OCI-LY1 (cell line): ENCODE measurements at regions not wholly inside any gene's neighbourhood (a gene's known extent, or its start where the extent isn't known, plus 50 kb on each side); places are given as distances from the start of the nearest gene placed in this dataset.

Source experiments
- H2AFZ ChIP-seq: fragments of 200-600 bp; sonication (generic), shearing (Covaris generic); 2 replicates; pipeline ENCODE4 v1.6.0; 2014; ENCODE audit warnings: antibody characterized with exemption, mild to moderate bottlenecking, low read length
- H3F3A ChIP-seq: fragments of 200-600 bp; sonication (generic), shearing (Covaris generic); 2 replicates; pipeline ENCODE4 v1.6.0; 2014; ENCODE audit warnings: mild to moderate bottlenecking, antibody characterized with exemption, low read length, moderate library complexity; ENCODE audit not compliant: insufficient read depth
- H3K27ac ChIP-seq: fragments of 200-600 bp; sonication (generic); 2 replicates; pipeline ENCODE4 v1.5.1; 2014; ENCODE audit warnings: low read length, mixed run types, mild to moderate bottlenecking, low read depth; ENCODE audit not compliant: poor library complexity, severe bottlenecking
- H3K27me3 ChIP-seq: fragments of 200-600 bp; sonication (generic); 2 replicates; pipeline ENCODE4 v1.6.0; 2014; ENCODE audit warnings: antibody characterized with exemption, mild to moderate bottlenecking, low read length, moderate library complexity; ENCODE audit not compliant: insufficient read depth
- H3K36me3 ChIP-seq: fragments of 200-600 bp; sonication (generic); 2 replicates; pipeline ENCODE4 v1.6.1; 2014; ENCODE audit warnings: mild to moderate bottlenecking, antibody characterized with exemption, low read length, moderate library complexity, mixed read lengths; ENCODE audit not compliant: insufficient read depth
- H3K4me1 ChIP-seq: fragments of 200-600 bp; sonication (generic); 2 replicates; pipeline ENCODE4 v1.5.1; 2014; ENCODE audit warnings: mild to moderate bottlenecking, low read length, moderate library complexity; ENCODE audit not compliant: insufficient read depth, severe bottlenecking
- H3K4me2 ChIP-seq: fragments of 200-600 bp; sonication (generic), shearing (Covaris generic); 2 replicates; pipeline ENCODE4 v1.6.1; 2014; ENCODE audit warnings: low read length
- H3K4me3 ChIP-seq: fragments of 200-600 bp; sonication (generic); 2 replicates; pipeline ENCODE4 v1.5.1; 2014; ENCODE audit warnings: low read length, low read depth, mild to moderate bottlenecking, mixed read lengths; ENCODE audit not compliant: poor library complexity, severe bottlenecking
- H3K79me2 ChIP-seq: fragments of 200-600 bp; shearing (Covaris generic); 2 replicates; pipeline ENCODE4 v1.6.1; 2016; ENCODE audit warnings: mixed run types, low read length, mixed read lengths; ENCODE audit not compliant: insufficient read depth
- H3K9ac ChIP-seq: fragments of 200-600 bp; sonication (generic), shearing (Covaris generic); 2 replicates; pipeline ENCODE4 v1.6.1; 2014; ENCODE audit warnings: mild to moderate bottlenecking, low read length, mixed read lengths
- H3K9me2 ChIP-seq: fragments of 200-600 bp; sonication (generic), shearing (Covaris generic); 2 replicates; pipeline ENCODE4 v1.6.1; 2014; ENCODE audit warnings: low read depth, mild to moderate bottlenecking, low read length, mixed read lengths
- H3K9me3 ChIP-seq: fragments of 200-600 bp; shearing (Covaris generic); 2 replicates; pipeline ENCODE4 v1.6.1; 2014; ENCODE audit warnings: low read length, mixed read lengths
- H4K20me1 ChIP-seq: fragments of 200-600 bp; sonication (generic), shearing (Covaris generic); 2 replicates; pipeline ENCODE4 v1.6.0; 2016; ENCODE audit warnings: mild to moderate bottlenecking, low read length; ENCODE audit not compliant: insufficient read depth
- CTCF ChIP-seq: fragments of 200-600 bp; sonication (generic), shearing (Covaris generic); IDR thresholded peaks from 2 replicates; pipeline ENCODE4 v1.5.1; 2017; ENCODE audit warnings: mild to moderate bottlenecking, antibody characterized with exemption, low read length, moderate library complexity, mixed read lengths
- EZH2 ChIP-seq: fragments of 200-600 bp; sonication (generic), shearing (Covaris generic); IDR thresholded peaks from 2 replicates; pipeline ENCODE4 v1.8.0; 2017; ENCODE audit warnings: borderline replicate concordance, mixed run types, mild to moderate bottlenecking, antibody characterized with exemption, low read length, moderate library complexity, mixed read lengths

DNA sequence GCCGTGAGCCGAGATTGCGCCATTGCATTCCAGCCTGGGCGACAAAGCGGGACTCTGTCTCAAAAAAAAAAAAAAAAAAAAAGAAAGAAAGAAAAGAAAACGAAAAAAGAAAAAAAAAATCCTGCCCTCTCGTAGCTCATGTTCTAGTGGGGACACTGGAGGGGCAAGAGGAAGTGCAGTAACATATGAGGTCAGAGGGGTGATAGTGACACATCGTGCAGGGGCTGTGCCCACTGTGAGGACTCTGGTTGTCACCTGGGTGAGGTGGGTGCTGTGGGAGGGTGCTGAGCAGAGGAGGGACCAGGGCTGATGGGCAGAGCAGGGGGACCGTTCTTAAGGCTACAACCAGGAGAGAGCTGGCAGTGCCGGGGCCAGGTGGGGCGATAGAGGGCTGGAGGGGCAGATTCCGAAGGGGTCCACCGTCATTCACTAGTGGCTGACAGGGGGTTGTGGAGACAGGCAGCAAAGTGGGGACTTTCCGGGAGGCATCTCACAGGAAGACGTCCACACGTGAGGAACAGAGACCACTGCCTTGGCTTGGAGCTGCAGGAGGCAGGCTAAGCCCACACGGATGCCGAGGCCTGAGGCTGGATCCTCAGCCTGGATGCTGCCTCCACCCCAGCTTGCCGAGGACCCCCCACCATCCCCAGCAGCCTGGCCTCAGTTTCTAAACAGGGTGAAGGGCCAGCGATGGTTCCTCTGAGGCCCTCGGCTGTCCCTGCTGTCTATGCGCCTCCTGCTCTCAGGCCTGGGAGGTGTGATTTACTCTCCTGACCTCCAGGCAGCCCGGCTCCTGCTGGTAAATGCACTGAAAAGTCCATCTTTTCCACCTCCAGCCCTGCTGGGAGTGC, 154.3 kb upstream of the IQSEC1 start:
- H3K36me3 ChIP-seq: no peaks in the 10 kb centered on the region
- H3K4me1 ChIP-seq: no peaks in the 10 kb centered on the region
- no peaks in the 10 kb centered on the region for H3K27me3 ChIP-seq
- no peaks in the 10 kb centered on the region for H3F3A ChIP-seq
- H3K4me3 ChIP-seq: no peak overlapping the region
- H2AFZ ChIP-seq: no peak overlapping the region
- H4K20me1 ChIP-seq: no peaks in the 10 kb centered on the region
- no peak overlapping the region for H3K9ac ChIP-seq
- no peak for TF ChIP-seq CTCF
- TF ChIP-seq EZH2: no peak
- no peaks in the 10 kb centered on the region for H3K9me3 ChIP-seq
- no peaks in the 10 kb centered on the region for H3K9me2 ChIP-seq
- no peak overlapping the region for H3K27ac ChIP-seq
- H3K4me2 ChIP-seq: no peak overlapping the region
- no peaks in the 10 kb centered on the region for H3K79me2 ChIP-seq

DNA sequence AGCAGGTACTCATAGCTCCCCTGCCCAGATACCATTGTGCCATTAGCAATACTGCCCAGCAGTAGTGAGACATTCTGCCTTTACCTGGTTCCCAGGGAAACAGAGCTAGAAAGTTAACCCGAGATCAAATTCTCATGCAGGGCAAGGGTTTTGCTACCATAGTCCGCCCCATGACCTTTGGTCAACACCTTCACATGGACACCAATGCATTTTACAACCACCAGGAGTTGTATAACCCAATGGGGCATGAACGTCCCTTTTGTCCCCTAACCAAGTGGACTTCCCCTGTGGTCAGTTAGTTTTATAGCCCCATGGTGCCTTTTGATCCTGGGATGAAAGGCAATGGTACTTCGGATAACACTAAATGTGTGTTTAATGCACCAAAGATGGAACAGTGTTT, 151.7 kb upstream of the IQSEC1 start:
- no peak overlapping the region for H3K9ac ChIP-seq
- H3K27me3 ChIP-seq: no peaks in the 10 kb centered on the region
- no peaks in the 10 kb centered on the region for H3K9me2 ChIP-seq
- H2AFZ ChIP-seq: no peak overlapping the region
- H3K79me2 ChIP-seq: no peaks in the 10 kb centered on the region
- TF ChIP-seq EZH2: no peak
- no peaks in the 10 kb centered on the region for H3K9me3 ChIP-seq
- H4K20me1 ChIP-seq: no peaks in the 10 kb centered on the region
- H3K4me1 ChIP-seq: no peaks in the 10 kb centered on the region
- no peaks in the 10 kb centered on the region for H3F3A ChIP-seq
- no peaks in the 10 kb centered on the region for H3K36me3 ChIP-seq
- H3K27ac ChIP-seq: no peak overlapping the region
- no peak overlapping the region for H3K4me3 ChIP-seq
- H3K4me2 ChIP-seq: no peak overlapping the region

GRCh38 chr3:13223574-13224237, 150.5 kb upstream of the IQSEC1 start:
- no peaks in the 10 kb centered on the region for H3K4me1 ChIP-seq
- H4K20me1 ChIP-seq: no peaks in the 10 kb centered on the region
- H3K4me3 ChIP-seq: no peak overlapping the region
- no peak overlapping the region for H2AFZ ChIP-seq
- no peak overlapping the region for H3K4me2 ChIP-seq
- H3K9me3 ChIP-seq: no peaks in the 10 kb centered on the region
- H3K9ac ChIP-seq: no peak overlapping the region
- no peak overlapping the region for H3K27ac ChIP-seq
- no peaks in the 10 kb centered on the region for H3K9me2 ChIP-seq
- no peaks in the 10 kb centered on the region for H3F3A ChIP-seq
- TF ChIP-seq CTCF: no peak
- no peak for TF ChIP-seq EZH2
- no peaks in the 10 kb centered on the region for H3K27me3 ChIP-seq
- H3K79me2 ChIP-seq: no peaks in the 10 kb centered on the region
- H3K36me3 ChIP-seq: no peaks in the 10 kb centered on the region
